GM12872 (cell line): ENCODE measurements at regions not wholly inside any gene's neighbourhood (a gene's known extent, or its start where the extent isn't known, plus 50 kb on each side); places are given as distances from the start of the nearest gene placed in this dataset.

Experiments used
- CTCF ChIP-seq: IDR thresholded peaks from 3 replicates; pipeline ENCODE4 v1.5.1; 2011; ENCODE audit warnings: low read depth, mild to moderate bottlenecking, low read length, moderate library complexity; ENCODE audit not compliant: insufficient read depth

DNA sequence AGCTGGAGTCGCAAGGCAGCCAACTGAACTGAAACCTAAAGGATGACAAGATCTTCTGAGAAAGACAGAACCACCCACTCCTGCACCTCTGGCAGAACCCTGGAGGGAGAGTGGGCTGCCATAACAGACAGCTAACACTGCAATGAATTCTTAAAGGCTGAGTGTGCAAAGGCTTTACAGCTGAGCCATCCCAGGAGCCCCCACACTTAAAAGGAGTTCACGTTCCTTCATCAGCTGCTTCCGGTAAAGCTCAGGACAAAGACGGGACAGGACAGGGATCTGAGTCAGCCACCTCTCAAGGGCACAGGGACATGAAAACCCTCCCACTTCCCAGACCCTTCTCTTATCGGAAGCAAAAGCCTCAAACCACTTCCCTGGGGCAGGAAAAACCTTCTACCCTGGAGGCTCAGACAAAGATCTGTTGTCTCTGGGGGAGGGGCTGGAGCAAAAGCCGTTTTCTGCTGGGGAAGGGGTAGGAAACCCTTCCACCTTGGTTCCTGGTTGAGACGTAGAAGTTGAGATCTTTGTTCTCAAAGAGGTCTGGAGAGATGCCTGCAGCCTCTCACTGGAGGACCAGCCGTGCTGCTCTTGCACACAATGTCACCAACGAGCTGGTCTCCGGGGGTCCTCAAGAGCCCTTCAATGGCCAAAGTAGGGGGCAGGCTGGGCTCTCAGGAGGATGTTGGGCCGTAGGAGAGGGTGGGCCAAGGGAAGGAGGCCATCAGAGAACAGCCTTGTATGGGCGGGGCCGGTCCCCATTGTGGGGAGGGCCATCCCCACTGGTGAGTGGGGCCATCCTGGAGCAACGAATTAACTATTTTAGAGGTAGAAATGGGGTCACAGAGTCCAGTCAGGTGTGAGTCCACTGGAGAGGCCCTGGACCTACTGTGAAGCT, 452.4 kb downstream of the PTPRU start:
- TF ChIP-seq CTCF, result no peak

DNA sequence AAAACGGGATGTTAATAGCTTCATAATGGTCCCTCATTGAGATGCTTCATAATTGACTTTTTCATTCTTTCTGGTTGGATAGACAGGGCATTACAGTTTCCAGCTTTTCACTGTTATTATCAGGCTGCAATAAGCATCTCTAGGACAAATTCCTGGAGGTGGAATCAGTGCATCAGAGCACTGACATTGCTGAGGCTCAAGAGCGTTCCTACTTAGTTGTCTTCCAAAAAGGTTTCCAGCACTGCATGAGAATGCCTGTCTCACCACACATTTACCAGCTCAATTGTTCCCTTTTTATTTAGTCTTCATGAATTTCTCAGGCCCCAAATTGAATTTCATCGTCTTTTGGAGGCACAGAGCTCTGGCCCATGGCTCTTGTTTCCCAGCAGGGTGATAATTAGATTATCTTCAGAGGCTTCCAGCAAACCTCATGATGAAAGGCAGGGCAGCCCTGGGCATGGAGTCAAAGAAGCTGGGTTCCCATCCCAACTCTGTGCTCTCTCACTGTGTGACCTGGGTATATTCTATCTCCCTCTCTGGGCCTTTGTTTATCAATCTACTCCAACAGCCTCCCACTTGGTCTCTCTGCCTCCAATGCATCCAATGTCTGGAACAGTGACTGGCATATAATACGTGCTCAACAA, 451.4 kb downstream of the PTPRU start:
- TF ChIP-seq CTCF, result no peak

DNA sequence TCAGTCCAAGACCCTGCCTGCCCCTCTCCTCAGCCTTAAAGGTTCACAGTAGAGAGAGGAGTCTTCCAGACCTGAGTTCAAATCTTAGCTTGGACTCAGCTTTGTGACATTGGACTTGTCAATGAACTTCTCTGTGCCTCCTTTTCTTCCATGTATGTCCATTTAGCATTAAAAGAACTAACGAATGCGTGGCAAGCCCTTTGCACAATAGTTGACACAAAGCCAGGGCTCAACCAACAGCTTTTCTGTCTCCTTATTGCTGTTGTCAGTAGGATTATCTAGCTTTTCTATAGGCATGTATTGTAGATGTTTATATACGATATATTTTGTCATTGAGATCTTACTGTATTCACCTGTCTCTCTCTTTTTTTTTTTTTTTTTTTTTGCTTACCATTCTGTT, 450.8 kb downstream of the PTPRU start:
- no peak for TF ChIP-seq CTCF

GRCh38 chr1:29686012-29686930, 449.9 kb downstream of the PTPRU start:
- TF ChIP-seq CTCF, result no peak

DNA sequence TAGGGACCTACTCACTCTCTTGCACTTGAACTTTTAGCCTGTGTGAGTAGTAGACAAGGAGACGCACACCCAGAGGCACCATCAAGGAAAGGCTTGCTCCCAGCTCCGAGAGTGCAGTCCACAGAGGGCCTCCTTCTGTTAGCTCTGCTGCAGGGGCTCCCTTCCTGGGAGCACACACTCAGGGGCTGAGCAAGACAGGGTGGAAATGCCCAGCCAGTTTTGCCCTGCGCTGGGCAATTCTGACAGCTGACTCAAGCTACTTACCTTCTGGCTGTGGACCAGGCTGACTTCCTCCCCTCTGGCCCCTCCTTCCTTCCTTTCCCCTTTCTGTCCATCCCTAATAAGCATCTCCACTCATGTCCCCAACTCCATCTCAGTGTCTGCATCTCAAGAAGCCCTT, 449.1 kb downstream of the PTPRU start:
- no peak for TF ChIP-seq CTCF

- TF ChIP-seq CTCF, result no peak
Observed at GRCh38 chr1:29684141-29684540, 447.8 kb downstream of the PTPRU start.

- TF ChIP-seq CTCF, result no peak
Observed at GRCh38 chr1:29683472-29683871, 447.1 kb downstream of the PTPRU start.
